HEK293T (cell line): ENCODE measurements at regions not wholly inside any gene's neighbourhood (a gene's known extent, or its start where the extent isn't known, plus 50 kb on each side); places are given as distances from the start of the nearest gene placed in this dataset.

ENCODE experiments used
- CTCF ChIA-PET: fragments of 350-600 bp; formaldehyde crosslinking; extraction: SDS; loops from one replicate; lab custom pipeline; 2021; ENCODE audit warnings: antibody characterized with exemption, inconsistent platforms; lab: Yijun Ruan, JAX
- POLR2A ChIA-PET: fragments of 350-600 bp; formaldehyde crosslinking; extraction: SDS; loops from one replicate; lab custom pipeline; 2020; ENCODE audit warnings: antibody characterized with exemption, inconsistent platforms; lab: Yijun Ruan, JAX
- DNase-seq: peaks from one replicate; pipeline ENCODE4 v3.0.0; 2012; ENCODE audit warnings: mixed read lengths; ENCODE audit errors: extremely low spot score
- ARNT ChIP-seq: fragments of 450-650 bp; IDR thresholded peaks from 2 replicates; pipeline ENCODE4 v1.6.1; 2017; ENCODE audit warnings: mild to moderate bottlenecking
- BHLHE40 ChIP-seq: fragments of 450-650 bp; IDR thresholded peaks from 2 replicates; pipeline ENCODE4 v1.6.1; 2016; ENCODE audit warnings: mild to moderate bottlenecking, moderate library complexity, borderline replicate concordance
- CTBP1 ChIP-seq: fragments of 450-650 bp; IDR thresholded peaks from 2 replicates; pipeline ENCODE4 v1.6.1; 2016; ENCODE audit warnings: borderline replicate concordance
- ELF4 ChIP-seq: fragments of 450-650 bp; IDR thresholded peaks from 2 replicates; pipeline ENCODE4 v1.6.1; 2017; ENCODE audit warnings: antibody characterized with exemption
- FOXA1 ChIP-seq: fragments of 450-650 bp; IDR thresholded peaks from 2 replicates; pipeline ENCODE4 v1.6.1; 2016; ENCODE audit warnings: mild to moderate bottlenecking
- FOXK2 ChIP-seq: fragments of 450-650 bp; IDR thresholded peaks from 2 replicates; pipeline ENCODE4 v1.6.1; 2016; ENCODE audit warnings: mild to moderate bottlenecking
- FOXM1 ChIP-seq: fragments of 450-650 bp; IDR thresholded peaks from 2 replicates; pipeline ENCODE4 v1.6.1; 2017; ENCODE audit warnings: mild to moderate bottlenecking, borderline replicate concordance
- HDGF ChIP-seq: fragments of 450-650 bp; IDR thresholded peaks from 2 replicates; pipeline ENCODE4 v1.6.1; 2017; ENCODE audit warnings: antibody characterized with exemption, borderline replicate concordance
- L3MBTL2 ChIP-seq: fragments of 450-650 bp; conservative IDR thresholded peaks from 2 replicates; pipeline ENCODE4 v1.6.1; 2016; ENCODE audit warnings: mild to moderate bottlenecking
- LEF1 ChIP-seq: fragments of 450-650 bp; IDR thresholded peaks from 2 replicates; pipeline ENCODE4 v1.6.1; 2017; ENCODE audit warnings: mild to moderate bottlenecking, borderline replicate concordance
- NFRKB ChIP-seq: fragments of 450-650 bp; IDR thresholded peaks from 2 replicates; pipeline ENCODE4 v1.6.1; 2016; ENCODE audit warnings: mild to moderate bottlenecking, moderate library complexity
- PKNOX1 ChIP-seq: fragments of 450-650 bp; IDR thresholded peaks from 2 replicates; pipeline ENCODE4 v1.6.1; 2016
- SP1 ChIP-seq: fragments of 450-650 bp; IDR thresholded peaks from 2 replicates; pipeline ENCODE4 v1.6.1; 2017
- SUZ12 ChIP-seq: fragments of 450-650 bp; IDR thresholded peaks from 2 replicates; pipeline ENCODE4 v1.6.1; 2016; ENCODE audit warnings: mild to moderate bottlenecking
- TARDBP ChIP-seq: fragments of 450-650 bp; IDR thresholded peaks from 2 replicates; pipeline ENCODE4 v1.6.1; 2016
- ZNF384 ChIP-seq: fragments of 450-650 bp; IDR thresholded peaks from 2 replicates; pipeline ENCODE4 v1.6.1; 2016

GRCh38 chr4:20101831-20102230 is 149.9 kb upstream of the SLIT2 start:
- CTCF ChIA-PET = no interaction called here
- TF ChIP-seq SP1 (no peak), L3MBTL2 (no peak), LEF1 (no peak), SUZ12 (no peak), PKNOX1 (no peak), FOXA1 (no peak), TARDBP (no peak), ELF4 (no peak), ZNF384 (no peak), FOXM1 (no peak), HDGF (no peak), CTBP1 (no peak), BHLHE40 (no peak), FOXK2 (no peak), NFRKB (no peak), ARNT (no peak)
- POLR2A ChIA-PET = no interaction called here
- no peak for DNase-seq

- TF ChIP-seq PKNOX1 = no peak
- TF ChIP-seq ARNT = no peak
- TF ChIP-seq SUZ12 = no peak
- TF ChIP-seq ZNF384 = no peak
- TF ChIP-seq TARDBP = no peak
- TF ChIP-seq HDGF = no peak
- no peak for TF ChIP-seq CTBP1
- DNase-seq = no peak
- POLR2A ChIA-PET = no interaction called here
- CTCF ChIA-PET = no interaction called here
Observed at GRCh38 chr4:20096911-20097310, 154.8 kb upstream of the SLIT2 start.

DNA sequence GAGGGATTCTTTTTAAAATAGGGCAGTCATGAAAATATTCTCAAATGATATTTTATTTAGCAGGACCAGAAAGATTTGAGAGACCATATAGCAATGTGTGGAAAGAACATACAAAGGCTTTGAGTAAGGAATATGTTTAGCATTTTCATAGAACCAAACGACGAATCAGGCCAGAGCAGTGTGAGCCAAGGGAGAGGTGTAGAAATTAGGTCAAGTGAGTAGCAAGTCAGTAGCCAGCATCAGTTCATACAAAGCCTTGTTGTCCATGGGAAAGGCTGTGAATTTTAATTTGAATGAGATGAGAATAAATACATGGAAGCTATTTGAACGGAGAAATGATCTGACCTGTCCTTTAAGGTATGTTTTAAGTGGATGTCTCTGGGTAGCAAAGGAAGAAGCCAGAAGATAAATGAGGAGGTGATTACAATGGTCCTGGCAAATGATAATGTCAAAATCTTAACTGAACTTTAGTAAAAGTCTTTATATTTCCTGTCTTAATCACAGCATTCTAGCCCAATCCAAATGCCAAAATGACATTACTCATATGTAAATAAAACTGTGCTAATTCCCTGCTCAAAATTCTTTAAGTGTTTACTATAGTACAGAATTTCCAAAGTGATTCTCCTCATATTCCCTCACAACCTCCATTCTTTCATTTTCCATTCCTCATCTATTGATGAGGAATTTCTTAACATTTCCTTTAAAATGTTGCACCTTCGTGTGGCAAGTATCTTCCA is 155.7 kb upstream of the SLIT2 start:
- ChIA-PET CTCF (no interaction called here), POLR2A (no interaction called here)
- DNase-seq = no peak
- TF ChIP-seq SP1 (no peak), ZNF384 (no peak), L3MBTL2 (no peak), PKNOX1 (no peak), TARDBP (no peak), ARNT (no peak)

DNA sequence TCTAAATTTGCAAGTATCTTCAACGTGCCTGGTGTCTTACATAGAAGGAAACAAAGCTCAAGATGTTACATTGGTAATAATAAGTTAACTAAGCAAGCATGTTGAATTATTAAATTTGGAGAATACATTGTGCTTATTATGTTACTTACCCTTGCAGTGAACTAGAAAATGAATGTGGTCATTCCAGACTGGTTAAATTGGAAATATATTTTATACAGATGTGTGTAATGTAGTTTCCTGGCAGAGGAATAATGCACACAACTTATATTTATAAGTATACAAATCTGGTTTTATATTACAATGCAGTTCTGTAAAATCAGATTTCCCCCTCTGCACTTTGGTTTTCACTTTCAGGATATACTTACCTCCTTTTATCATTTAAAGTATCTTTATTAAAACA is 159.9 kb upstream of the SLIT2 start:
- POLR2A ChIA-PET = no interaction called here
- CTCF ChIA-PET = no interaction called here
- no peak for DNase-seq
- TF ChIP-seq FOXM1 (no peak), TARDBP (no peak), ELF4 (no peak), CTBP1 (no peak), HDGF (no peak), L3MBTL2 (no peak), LEF1 (no peak), ZNF384 (no peak), ARNT (no peak), BHLHE40 (no peak), SP1 (no peak), NFRKB (no peak), SUZ12 (no peak), PKNOX1 (no peak), FOXK2 (no peak), FOXA1 (no peak)

GRCh38 chr4:20087522-20087911 is 164.2 kb upstream of the SLIT2 start:
- TF ChIP-seq ARNT (no peak), PKNOX1 (no peak), SP1 (no peak), SUZ12 (no peak), ZNF384 (no peak), BHLHE40 (no peak), L3MBTL2 (no peak), FOXM1 (no peak), CTBP1 (no peak), NFRKB (no peak), ELF4 (no peak), HDGF (no peak), TARDBP (no peak)
- DNase-seq = no peak
- ChIA-PET CTCF (no interaction called here), POLR2A (no interaction called here)
